ENCODE measurements at regions not wholly inside any gene's neighbourhood (a gene's known extent, or its start where the extent isn't known, plus 50 kb on each side); places are given as distances from the start of the nearest gene placed in this dataset.

- TF ChIP-seq CTCF (conservative IDR thresholded peaks at IDR 0.05 in 1 of 2, IDR thresholded peaks at IDR 0.05 in 1 of 2; ENCODE audit: extremely low read depth in 1 of 2, insufficient read depth in 1 of 2, low read depth in 1 of 2, low read length in 2 of 2) (no peak), EZH2 (IDR thresholded peaks at IDR 0.05; ENCODE audit: borderline replicate concordance, low read length) (no peak)
Observed at GRCh38 chr6:139485742-139486475, 111.5 kb upstream of the CITED2 start.

All from mammary epithelial cell (primary cell).